H1 (cell line): ENCODE measurements at regions not wholly inside any gene's neighbourhood (a gene's known extent, or its start where the extent isn't known, plus 50 kb on each side); places are given as distances from the start of the nearest gene placed in this dataset.

ENCODE experiments used
- CTCF ChIP-seq, 3 experiments: IDR thresholded peaks; 1 replicate in 2 of 3; 2 replicates in 1 of 3; pipeline versions ENCODE4 v1.5.1 to v1.6.1; 2011; ENCODE audit warnings: low read length in 3 of 3, mild to moderate bottlenecking in 3 of 3, inconsistent platforms in 2 of 3, low read depth in 1 of 3, moderate library complexity in 1 of 3; ENCODE audit not compliant: insufficient read depth in 1 of 3; ENCODE audit errors: control extremely low read depth in 1 of 3
- KDM5A ChIP-seq: fragments of 200-600 bp; IDR thresholded peaks from 2 replicates; pipeline ENCODE4 v1.7.1; 2012; ENCODE audit warnings: mild to moderate bottlenecking, low read length, inconsistent platforms, mixed read lengths
- POLR2A ChIP-seq, 2 experiments: IDR thresholded peaks; 1 replicate in 1 of 2; 2 replicates in 1 of 2; pipeline ENCODE4 v1.6.1; 2011; ENCODE audit warnings: low read depth in 2 of 2, low read length in 2 of 2, mild to moderate bottlenecking in 2 of 2; ENCODE audit errors: control extremely low read depth in 1 of 2
- SIN3A ChIP-seq, 2 experiments: IDR thresholded peaks in 1 of 2; conservative IDR thresholded peaks in 1 of 2; 2 replicates each; pipeline ENCODE4 v1.6.1; 2011 to 2012; ENCODE audit warnings: low read length in 2 of 2, improper control_type of control experiment in 1 of 2, low read depth in 1 of 2, mild to moderate bottlenecking in 1 of 2
- TBP ChIP-seq: IDR thresholded peaks from 2 replicates; pipeline ENCODE4 v1.6.1; 2011; ENCODE audit warnings: low read depth, low read length, improper control_type of control experiment

DNA sequence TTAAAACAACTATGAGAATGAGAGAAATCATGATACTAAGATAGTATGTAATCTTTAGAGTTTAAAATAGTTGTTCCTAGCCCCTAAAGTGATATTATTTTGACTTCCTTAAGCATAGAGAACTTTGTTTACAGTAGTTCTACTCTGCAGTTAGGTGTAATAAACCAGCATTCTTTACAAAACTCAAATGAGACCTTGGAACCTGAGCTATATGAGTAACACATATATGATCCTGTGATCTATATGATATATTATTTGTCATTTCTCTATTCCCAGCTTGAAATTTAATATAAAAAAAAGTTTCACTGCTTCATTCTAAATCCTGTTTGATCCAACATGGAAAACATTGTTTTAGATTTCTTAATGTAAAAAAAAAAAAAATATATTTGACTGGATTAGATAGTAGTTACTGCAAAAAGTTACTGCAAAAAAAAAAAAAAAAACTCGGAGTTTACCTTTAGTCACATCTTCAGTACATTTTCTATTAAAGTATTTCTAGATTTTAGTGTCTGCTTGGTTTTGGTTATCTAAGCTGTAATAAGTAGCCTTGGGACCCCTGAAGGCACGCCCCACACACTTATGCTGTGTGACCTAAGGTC is 463.8 kb downstream of the USP25 start:
- TF ChIP-seq POLR2A (IDR thresholded peaks at IDR 0.05; ENCODE audit: control extremely low read depth in 1 of 2, low read depth in 2 of 2, low read length in 2 of 2) (no peak), CTCF (IDR thresholded peaks at IDR 0.05; ENCODE audit: control extremely low read depth in 1 of 3, insufficient read depth in 1 of 3, low read depth in 1 of 3, low read length in 3 of 3) (no peak), TBP (no peak), SIN3A (conservative IDR thresholded peaks at IDR 0.05 in 1 of 2, IDR thresholded peaks at IDR 0.05 in 1 of 2; ENCODE audit: low read depth in 1 of 2, low read length in 2 of 2) (no peak), KDM5A (no peak)
